ENCODE measurements at regions not wholly inside any gene's neighbourhood (a gene's known extent, or its start where the extent isn't known, plus 50 kb on each side); places are given as distances from the start of the nearest gene placed in this dataset.

DNA sequence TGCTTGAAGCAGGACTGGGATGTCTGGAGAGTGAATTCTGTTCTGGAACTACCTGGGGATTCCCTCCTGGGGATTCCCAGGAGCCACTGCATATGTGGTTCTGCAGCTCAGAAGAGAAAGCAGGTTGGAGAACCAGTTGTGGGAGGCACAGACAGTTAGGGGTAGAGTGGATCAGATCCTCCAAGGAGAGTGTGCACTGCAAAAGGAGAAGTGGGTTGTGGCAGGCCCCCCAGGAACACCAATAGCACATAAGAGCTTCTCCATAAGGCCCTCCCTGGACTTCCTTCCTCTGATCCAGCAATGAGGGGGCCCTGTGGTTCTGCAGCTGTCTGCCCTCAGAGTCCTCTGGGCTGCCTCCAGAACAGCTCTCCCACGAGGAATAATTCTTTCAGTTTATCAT is 369.2 kb upstream of the CNR1 start:
- peaks cover 7% of the 10 kb centered on the region for H3K27me3 Mint-ChIP-seq (ENCODE audit: unreplicated experiment)
- no peak for TF ChIP-seq CTCF (IDR thresholded peaks at IDR 0.05; ENCODE audit: unreplicated experiment)
- H3K4me3 Mint-ChIP-seq (ENCODE audit: unreplicated experiment): no peak overlapping the region
- no peak for DNase-seq (ENCODE audit: low spot score)
- H3K36me3 Mint-ChIP-seq (ENCODE audit: low read depth, unreplicated experiment): peaks cover 5% of the 10 kb centered on the region
- H3K27ac Mint-ChIP-seq (ENCODE audit: unreplicated experiment): no peak overlapping the region
- peaks cover 18% of the 10 kb centered on the region for H3K4me1 Mint-ChIP-seq (ENCODE audit: unreplicated experiment)
- no peaks in the 10 kb centered on the region for H3K9me3 Mint-ChIP-seq (ENCODE audit: unreplicated experiment)

GRCh38 chr6:88532241-88532860 is 366.2 kb upstream of the CNR1 start:
- H3K4me3 Mint-ChIP-seq (ENCODE audit: unreplicated experiment): no peak overlapping the region
- H3K36me3 Mint-ChIP-seq (ENCODE audit: low read depth, unreplicated experiment): peaks cover 9% of the 10 kb centered on the region
- peaks cover 12% of the 10 kb centered on the region for H3K27me3 Mint-ChIP-seq (ENCODE audit: unreplicated experiment)
- H3K27ac Mint-ChIP-seq (ENCODE audit: unreplicated experiment): no peak overlapping the region
- peaks cover 20% of the 10 kb centered on the region for H3K4me1 Mint-ChIP-seq (ENCODE audit: unreplicated experiment)
- TF ChIP-seq CTCF (IDR thresholded peaks at IDR 0.05; ENCODE audit: unreplicated experiment): no peak
- no peaks in the 10 kb centered on the region for H3K9me3 Mint-ChIP-seq (ENCODE audit: unreplicated experiment)
- DNase-seq (ENCODE audit: low spot score): no peak

DNA sequence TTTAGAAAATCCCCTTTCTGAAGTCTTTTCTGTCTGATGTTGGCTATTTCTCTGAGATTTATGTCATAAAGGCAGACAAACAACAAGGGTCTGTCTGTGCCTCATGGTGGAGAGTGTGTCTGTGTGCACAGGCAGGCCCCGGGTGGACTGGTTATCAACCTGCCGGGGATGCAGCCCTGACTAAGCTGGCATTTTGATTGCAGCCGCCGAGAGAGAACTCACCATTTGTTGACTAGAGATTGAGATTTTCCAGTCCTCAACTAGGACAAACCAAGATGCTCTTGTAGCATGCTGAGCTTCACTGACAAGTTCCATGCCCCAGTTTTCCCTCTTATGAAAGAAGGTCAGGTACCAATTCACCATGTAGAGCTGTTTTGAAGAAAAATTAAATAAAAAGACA is 363.6 kb upstream of the CNR1 start:
- Mint-ChIP-seq H3K27me3 (ENCODE audit: unreplicated experiment) (peaks cover 10% of the 10 kb centered on the region), H3K9me3 (ENCODE audit: unreplicated experiment) (no peaks in the 10 kb centered on the region)
- DNase-seq (ENCODE audit: low spot score): no peak

GRCh38 chr6:88520445-88520844 is 354.3 kb upstream of the CNR1 start:
- no peak for DNase-seq (ENCODE audit: low spot score)
- no peak for TF ChIP-seq CTCF (IDR thresholded peaks at IDR 0.05; ENCODE audit: unreplicated experiment)
- H3K9me3 Mint-ChIP-seq (ENCODE audit: unreplicated experiment): no peaks in the 10 kb centered on the region
- no peaks in the 10 kb centered on the region for H3K27me3 Mint-ChIP-seq (ENCODE audit: unreplicated experiment)
- H3K4me3 Mint-ChIP-seq (ENCODE audit: unreplicated experiment): no peak overlapping the region
- no peaks in the 10 kb centered on the region for H3K36me3 Mint-ChIP-seq (ENCODE audit: low read depth, unreplicated experiment)
- no peaks in the 10 kb centered on the region for H3K4me1 Mint-ChIP-seq (ENCODE audit: unreplicated experiment)
- no peak overlapping the region for H3K27ac Mint-ChIP-seq (ENCODE audit: unreplicated experiment)

More for the DNA sequence above, 363.6 kb upstream of the CNR1 start:
- no peak for TF ChIP-seq CTCF (IDR thresholded peaks at IDR 0.05; ENCODE audit: unreplicated experiment)
- Mint-ChIP-seq H3K4me3 (ENCODE audit: unreplicated experiment) (no peak overlapping the region), H3K36me3 (ENCODE audit: low read depth, unreplicated experiment) (peaks cover 9% of the 10 kb centered on the region), H3K27ac (ENCODE audit: unreplicated experiment) (no peak overlapping the region), H3K4me1 (ENCODE audit: unreplicated experiment) (peaks cover 20% of the 10 kb centered on the region)

GRCh38 chr6:88520017-88520338 is 353.8 kb upstream of the CNR1 start:
- H3K27me3 Mint-ChIP-seq (ENCODE audit: unreplicated experiment): no peaks in the 10 kb centered on the region
- TF ChIP-seq CTCF (IDR thresholded peaks at IDR 0.05; ENCODE audit: unreplicated experiment): no peak
- H3K9me3 Mint-ChIP-seq (ENCODE audit: unreplicated experiment): no peaks in the 10 kb centered on the region
- no peak for DNase-seq (ENCODE audit: low spot score)
- H3K36me3 Mint-ChIP-seq (ENCODE audit: low read depth, unreplicated experiment): no peaks in the 10 kb centered on the region
- no peak overlapping the region for H3K4me3 Mint-ChIP-seq (ENCODE audit: unreplicated experiment)
- H3K4me1 Mint-ChIP-seq (ENCODE audit: unreplicated experiment): no peaks in the 10 kb centered on the region
- no peak overlapping the region for H3K27ac Mint-ChIP-seq (ENCODE audit: unreplicated experiment)

Measured in endothelial cell (in vitro differentiated cells).